ENCODE measurements at regions not wholly inside any gene's neighbourhood (a gene's known extent, or its start where the extent isn't known, plus 50 kb on each side); places are given as distances from the start of the nearest gene placed in this dataset.

DNA sequence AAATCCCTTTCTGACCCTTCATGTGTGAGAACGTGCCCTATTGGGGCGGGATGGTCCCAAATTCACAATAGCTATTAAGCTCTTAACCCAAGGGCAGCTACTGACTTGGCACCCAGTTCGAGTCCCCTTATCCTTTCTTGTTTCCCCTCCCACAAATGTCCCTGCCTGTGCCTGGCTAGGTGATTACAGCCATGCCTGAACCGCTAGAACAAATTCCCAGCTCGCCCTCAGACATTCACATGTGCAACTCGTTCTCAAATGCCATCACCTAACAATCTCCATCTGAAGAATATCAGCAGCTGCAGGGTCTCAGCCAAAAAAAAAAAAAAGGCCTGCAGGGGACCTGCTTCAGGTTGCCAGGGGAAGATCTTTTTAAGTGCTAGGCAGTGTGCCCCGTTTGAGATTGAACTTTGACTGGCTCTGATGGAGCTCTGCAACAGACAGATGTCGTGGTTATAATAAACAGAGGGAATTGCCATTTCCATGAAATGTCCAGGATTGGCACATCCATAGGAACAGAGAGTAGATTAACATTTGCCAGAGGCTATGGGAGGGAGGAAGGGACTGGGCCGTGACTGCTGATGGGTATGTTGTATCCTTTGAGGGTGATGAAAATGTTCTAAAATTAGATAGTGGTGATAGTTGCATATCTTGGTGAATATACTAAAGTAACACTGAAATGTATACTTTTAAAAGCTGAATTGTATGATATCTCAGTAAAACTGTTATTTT lies 347.2 kb upstream of the WWC1 start:
- DNase-seq (ENCODE audit: extremely low read depth, low read depth): no peak
- TF ChIP-seq, protein P1, sequence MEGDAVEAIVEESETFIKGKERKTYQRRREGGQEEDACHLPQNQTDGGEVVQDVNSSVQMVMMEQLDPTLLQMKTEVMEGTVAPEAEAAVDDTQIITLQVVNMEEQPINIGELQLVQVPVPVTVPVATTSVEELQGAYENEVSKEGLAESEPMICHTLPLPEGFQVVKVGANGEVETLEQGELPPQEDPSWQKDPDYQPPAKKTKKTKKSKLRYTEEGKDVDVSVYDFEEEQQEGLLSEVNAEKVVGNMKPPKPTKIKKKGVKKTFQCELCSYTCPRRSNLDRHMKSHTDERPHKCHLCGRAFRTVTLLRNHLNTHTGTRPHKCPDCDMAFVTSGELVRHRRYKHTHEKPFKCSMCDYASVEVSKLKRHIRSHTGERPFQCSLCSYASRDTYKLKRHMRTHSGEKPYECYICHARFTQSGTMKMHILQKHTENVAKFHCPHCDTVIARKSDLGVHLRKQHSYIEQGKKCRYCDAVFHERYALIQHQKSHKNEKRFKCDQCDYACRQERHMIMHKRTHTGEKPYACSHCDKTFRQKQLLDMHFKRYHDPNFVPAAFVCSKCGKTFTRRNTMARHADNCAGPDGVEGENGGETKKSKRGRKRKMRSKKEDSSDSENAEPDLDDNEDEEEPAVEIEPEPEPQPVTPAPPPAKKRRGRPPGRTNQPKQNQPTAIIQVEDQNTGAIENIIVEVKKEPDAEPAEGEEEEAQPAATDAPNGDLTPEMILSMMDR (IDR thresholded peaks at IDR 0.05; ENCODE audit: low read depth, low read length): no peak

DNA sequence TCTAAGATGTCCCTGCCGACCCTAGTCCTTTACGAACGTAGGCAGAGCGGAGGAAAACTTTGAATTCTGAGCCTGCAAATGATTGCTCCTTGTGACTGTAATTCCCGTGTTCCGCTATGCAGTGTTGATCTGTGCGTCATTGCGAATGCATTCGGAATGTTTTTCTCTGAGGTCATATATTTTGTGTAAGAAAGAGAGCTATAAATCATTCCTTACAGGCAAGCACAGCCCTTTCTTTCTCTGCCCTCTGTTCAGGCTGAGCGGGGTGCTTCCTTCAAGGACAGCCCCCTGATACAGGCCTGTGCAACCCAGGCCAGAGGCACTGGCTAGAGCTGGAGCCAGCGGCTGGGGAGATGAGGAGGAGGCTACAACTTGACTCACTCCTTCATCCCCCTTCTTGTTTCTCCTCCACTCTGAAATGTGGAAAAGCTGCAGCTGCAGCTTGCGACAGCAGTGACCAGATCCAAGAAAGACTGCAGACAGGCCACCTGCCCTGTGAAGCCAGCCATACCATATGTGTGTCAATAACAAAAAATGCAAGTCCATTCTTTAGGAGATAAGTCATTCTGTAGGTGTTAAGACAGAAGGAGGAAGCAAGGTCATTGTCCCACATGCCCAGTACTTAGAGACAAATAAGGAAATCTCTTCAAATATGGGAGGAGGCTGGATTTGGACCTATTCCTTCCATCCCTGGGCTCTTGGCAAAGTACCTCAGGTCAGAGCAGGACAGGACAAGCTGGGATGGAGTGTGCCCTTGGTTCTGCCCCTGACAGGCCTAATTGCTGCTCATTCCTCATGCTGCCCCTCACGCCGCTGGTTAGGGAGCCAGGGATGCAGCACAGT lies 345.7 kb upstream of the WWC1 start:
- no peak for DNase-seq (ENCODE audit: extremely low read depth, low read depth)
- TF ChIP-seq, protein P1 (IDR thresholded peaks at IDR 0.05; ENCODE audit: low read depth, low read length): no peak

DNA sequence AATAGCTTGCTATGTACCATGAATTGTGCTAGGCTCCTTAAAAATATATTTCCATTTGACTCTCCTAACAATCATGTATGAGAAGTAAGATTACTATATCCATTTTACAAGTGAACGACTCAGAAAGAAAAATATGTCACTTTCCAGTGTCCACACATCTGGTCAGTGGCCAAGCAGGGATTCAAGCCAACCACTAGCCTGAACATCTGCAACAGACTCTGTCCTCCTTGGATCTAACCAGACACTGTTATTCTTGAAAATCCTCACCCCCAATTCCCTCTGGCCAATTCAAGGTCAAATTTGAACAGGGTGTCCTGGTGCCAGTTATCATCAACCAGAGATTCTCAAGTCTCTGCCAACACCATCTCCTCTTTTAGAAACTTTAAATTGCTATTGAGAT lies 344.1 kb upstream of the WWC1 start:
- DNase-seq (ENCODE audit: extremely low read depth, low read depth): no peak
- TF ChIP-seq, protein P1 (IDR thresholded peaks at IDR 0.05; ENCODE audit: low read depth, low read length): no peak

DNA sequence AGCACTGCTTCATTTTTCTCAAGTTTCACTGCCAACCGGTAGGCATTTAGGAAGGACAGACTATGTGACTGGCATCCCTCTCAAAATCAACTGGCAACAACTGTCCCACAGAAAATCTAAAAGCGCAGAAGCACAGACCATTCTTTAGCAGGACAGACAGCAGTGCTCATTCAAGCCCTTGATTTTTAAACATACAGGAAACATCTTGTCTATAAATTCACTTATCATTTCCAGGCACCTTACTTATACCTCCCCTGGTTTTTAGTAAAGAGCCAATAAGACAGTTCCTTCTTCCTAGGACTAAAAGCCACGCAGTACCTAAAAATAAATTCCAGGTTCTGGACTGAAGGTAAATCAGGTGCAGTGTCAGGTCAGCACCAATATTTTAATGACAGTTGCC lies 343.2 kb upstream of the WWC1 start:
- DNase-seq (ENCODE audit: extremely low read depth, low read depth): no peak
- TF ChIP-seq, protein P1 (IDR thresholded peaks at IDR 0.05; ENCODE audit: low read depth, low read length): no peak

DNA sequence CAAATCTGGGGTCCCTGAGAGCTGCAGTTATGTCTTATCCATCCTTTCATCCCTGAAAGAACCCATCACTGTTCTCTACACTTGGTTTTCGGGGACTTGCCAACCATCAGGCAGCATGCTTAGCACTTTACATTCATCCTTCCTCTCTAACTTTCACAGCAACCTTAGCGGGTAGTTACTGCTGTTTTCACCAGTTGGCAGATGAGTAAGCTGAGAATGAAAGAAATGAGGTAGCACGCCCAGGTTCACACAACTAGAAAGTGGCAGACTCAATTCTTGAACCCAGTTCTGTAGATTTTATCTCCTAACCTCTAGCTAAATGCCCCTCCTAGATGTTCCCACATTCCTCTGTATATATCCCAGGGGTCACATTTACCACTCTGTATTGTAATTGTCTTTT lies 342.0 kb upstream of the WWC1 start:
- TF ChIP-seq, protein P1 (IDR thresholded peaks at IDR 0.05; ENCODE audit: low read depth, low read length): no peak
- no peak for DNase-seq (ENCODE audit: extremely low read depth, low read depth)

DNA sequence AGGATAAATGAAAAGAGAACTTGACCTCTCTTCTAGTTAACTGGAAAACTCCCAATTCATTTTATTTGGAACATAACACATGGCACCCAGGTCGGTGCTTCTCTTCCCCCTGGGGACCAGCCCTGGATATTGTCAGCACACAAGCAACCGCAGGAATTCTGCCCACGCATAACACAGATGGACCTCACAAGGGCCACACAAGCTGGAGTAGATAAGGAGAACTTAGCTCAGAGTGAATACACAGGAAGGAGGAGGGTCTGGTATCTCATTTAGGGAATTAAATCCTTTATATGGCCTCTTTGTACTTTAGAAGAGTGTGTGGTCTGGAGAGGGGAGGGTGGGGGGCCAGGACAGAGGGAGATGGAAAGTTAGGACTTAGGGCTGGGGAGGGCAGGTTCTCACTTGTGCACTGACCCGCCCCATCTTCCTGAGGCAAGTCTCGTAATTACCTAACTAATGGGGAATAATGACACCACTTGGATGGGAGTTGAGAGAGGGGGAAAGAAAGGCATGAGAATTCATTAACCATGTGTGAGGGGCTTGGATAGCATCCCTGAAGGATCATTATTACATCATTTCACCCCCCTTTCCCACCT lies 341.2 kb upstream of the WWC1 start:
- no peak for DNase-seq (ENCODE audit: extremely low read depth, low read depth)
- TF ChIP-seq, protein P1 (IDR thresholded peaks at IDR 0.05; ENCODE audit: low read depth, low read length): no peak

DNA sequence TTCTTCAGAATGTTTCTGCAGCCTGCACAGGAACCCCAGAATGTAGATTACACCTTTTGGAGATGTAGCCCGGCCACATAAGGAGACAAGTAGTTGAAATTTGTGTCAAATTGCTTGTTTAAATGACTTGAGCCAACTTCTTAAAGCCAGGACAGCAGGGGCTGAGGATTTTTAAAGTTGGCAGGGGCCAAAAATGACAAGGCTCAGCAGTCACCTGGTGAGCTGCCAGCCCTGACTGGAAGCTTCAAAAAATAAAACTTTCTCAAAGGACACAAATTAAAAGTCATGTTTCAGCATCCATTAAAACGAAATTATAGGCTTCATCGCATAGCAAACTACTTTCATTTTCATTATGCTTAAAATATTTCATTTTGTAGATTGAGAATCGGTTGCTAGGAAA lies 340.3 kb upstream of the WWC1 start:
- no peak for DNase-seq (ENCODE audit: extremely low read depth, low read depth)
- TF ChIP-seq, protein P1 (IDR thresholded peaks at IDR 0.05; ENCODE audit: low read depth, low read length): no peak
